Endothelial cell of umbilical vein (primary cell): ENCODE measurements at regions not wholly inside any gene's neighbourhood (a gene's known extent, or its start where the extent isn't known, plus 50 kb on each side); places are given as distances from the start of the nearest gene placed in this dataset.

Experiments
- BruUV-seq: library from RNA; stranded (reverse); fragments of 400-500 nt; replicated peaks from 2 replicates; lab custom pipeline; 2021; lab: Mats Ljungman, UMichigan
- CTCF ChIA-PET: fragments of 300-600, 350-600 bp; sonication (Branson Sonifier 250); formaldehyde crosslinking; loops from one replicate; lab custom pipeline; 2021; ENCODE audit warnings: antibody characterized with exemption, inconsistent platforms; lab: Charles Lee
- POLR2A ChIA-PET: fragments of 300-600, 350-600 bp; sonication (Branson Sonifier 250); formaldehyde crosslinking; loops from one replicate; lab custom pipeline; 2021; ENCODE audit warnings: antibody characterized with exemption, inconsistent platforms; lab: Charles Lee
- DNase-seq: peaks from one replicate; pipeline ENCODE4 v3.0.0-alpha.2; 2011; ENCODE audit warnings: low read depth, low spot score
- FAIRE-seq: peaks from 2 replicates; lab custom pipeline; 2011; peaks lifted over from hg19 to GRCh38; lab: Jason Lieb, UNC
- H2AFZ ChIP-seq: 2 replicates; pipeline ENCODE4 v1.6.0; 2012; ENCODE audit warnings: low read depth, low read length, control low read depth, inconsistent platforms
- H3K27ac ChIP-seq: 2 replicates; pipeline ENCODE4 v1.5.1; 2011; ENCODE audit warnings: low read depth, mild to moderate bottlenecking, control low read depth, low read length, moderate library complexity; ENCODE audit not compliant: insufficient read depth
- H3K27me3 ChIP-seq, 2 experiments: 2 replicates each; pipeline versions ENCODE4 v1.6.0 to v1.6.1; 2011; ENCODE audit warnings: low read length in 2 of 2, mixed read lengths in 1 of 2; ENCODE audit not compliant: control insufficient read depth in 2 of 2, insufficient read depth in 2 of 2
- H3K36me3 ChIP-seq, 2 experiments: 2 replicates in 1 of 2; 3 replicates in 1 of 2; pipeline ENCODE4 v1.5.1; 2011; ENCODE audit warnings: low read length in 2 of 2, mild to moderate bottlenecking in 1 of 2, moderate library complexity in 1 of 2; ENCODE audit not compliant: control insufficient read depth in 2 of 2, insufficient read depth in 2 of 2; ENCODE audit errors: extremely low read depth in 1 of 2
- H3K4me1 ChIP-seq: 3 replicates; pipeline ENCODE4 v1.5.1; 2011; ENCODE audit warnings: mild to moderate bottlenecking, low read length; ENCODE audit not compliant: control insufficient read depth, insufficient read depth; ENCODE audit errors: extremely low read depth
- H3K4me2 ChIP-seq: 2 replicates; pipeline ENCODE4 v1.6.1; 2011; ENCODE audit warnings: low read length, control low read depth, mixed read lengths; ENCODE audit not compliant: insufficient read depth
- H3K4me3 ChIP-seq, 3 experiments: fragments of 200-600 bp in 1 of 3; sonication (generic), shearing (Covaris generic) in 1 of 3; replicated peaks in 1 of 3; 2 replicates each; pipeline ENCODE4 v1.5.1; 2011 to 2016; ENCODE audit warnings: control low read depth in 3 of 3, low read length in 3 of 3, mild to moderate bottlenecking in 2 of 3, inconsistent platforms in 1 of 3, low read depth in 1 of 3, moderate library complexity in 1 of 3; ENCODE audit not compliant: insufficient read depth in 1 of 3
- H3K79me2 ChIP-seq: 2 replicates; pipeline ENCODE4 v1.6.0; 2012; ENCODE audit warnings: low read length, inconsistent platforms; ENCODE audit not compliant: control insufficient read depth, insufficient read depth
- H3K9ac ChIP-seq: replicated peaks from 2 replicates; pipeline ENCODE3; 2011; ENCODE audit warnings: low read length, control low read depth; ENCODE audit not compliant: insufficient read depth; ENCODE audit errors: extremely low read depth
- H3K9me1 ChIP-seq: replicated peaks from 3 replicates; pipeline ENCODE4 v1.6.0; 2011; ENCODE audit warnings: mild to moderate bottlenecking, low read length; ENCODE audit not compliant: control insufficient read depth, insufficient read depth; ENCODE audit errors: extremely low read depth
- H3K9me3 ChIP-seq: replicated peaks from 2 replicates; pipeline ENCODE4 v1.5.1; 2012; ENCODE audit warnings: low read length, inconsistent platforms; ENCODE audit not compliant: control insufficient read depth, insufficient read depth
- H4K20me1 ChIP-seq: replicated peaks from 2 replicates; pipeline ENCODE3; 2011; ENCODE audit warnings: mild to moderate bottlenecking, low read length; ENCODE audit not compliant: control insufficient read depth, insufficient read depth; ENCODE audit errors: extremely low read depth
- EZH2 ChIP-seq: IDR thresholded peaks from 2 replicates; pipeline ENCODE4 v1.6.1; 2012; ENCODE audit warnings: borderline replicate concordance, low read depth, mild to moderate bottlenecking, moderate library complexity, low read length, inconsistent platforms; ENCODE audit not compliant: severe bottlenecking
- FOS ChIP-seq: IDR thresholded peaks from 2 replicates; pipeline ENCODE4 v1.6.1; 2011; ENCODE audit warnings: mild to moderate bottlenecking, low read length, moderate library complexity, borderline replicate concordance; ENCODE audit not compliant: insufficient read depth
- GATA2 ChIP-seq: IDR thresholded peaks from 2 replicates; pipeline ENCODE4 v1.7.0; 2011; ENCODE audit warnings: low read depth, mild to moderate bottlenecking, moderate library complexity, mixed read lengths, low read length; ENCODE audit not compliant: insufficient read length, insufficient read depth
- JUN ChIP-seq: IDR thresholded peaks from 2 replicates; pipeline ENCODE4 v1.6.1; 2011; ENCODE audit warnings: borderline replicate concordance, low read depth; ENCODE audit not compliant: insufficient read length, insufficient read depth
- MYC ChIP-seq: IDR thresholded peaks from one replicate; pipeline ENCODE4 v1.6.1; 2011; ENCODE audit warnings: mild to moderate bottlenecking, low read depth, low read length
- POLR2A ChIP-seq: IDR thresholded peaks from 2 replicates; pipeline ENCODE4 v1.6.1; 2012; ENCODE audit warnings: low read depth, mild to moderate bottlenecking, control low read depth, low read length
- POLR2AphosphoS5 ChIP-seq: IDR thresholded peaks from 2 replicates; pipeline ENCODE4 v1.6.1; 2012; ENCODE audit warnings: low read depth, mild to moderate bottlenecking, control low read depth, low read length, moderate library complexity; ENCODE audit not compliant: insufficient read depth
- dilution Hi-C: fragments of 300-500 bp; cut with MboI; formaldehyde crosslinking; loops from one replicate; pipeline ENCODE4 v1.15.0; 2019; ENCODE audit warnings: low sequenced_read_pairs; ENCODE audit not compliant: extremely low pct_ligation_motif_present
- intact Hi-C: fragments of 100-400 bp; cut with micrococcal nuclease; formaldehyde crosslinking; loops from one replicate; pipeline ENCODE4 v1.10.0; 2022
- TF ChIP-seq, protein P1 (sequence below), 2 donors: IDR thresholded peaks; 1 replicate in 1 of 2; 2 replicates in 1 of 2; pipeline ENCODE4 v1.5.1; 2011; ENCODE audit warnings: low read length in 2 of 2, mild to moderate bottlenecking in 2 of 2, moderate library complexity in 2 of 2, control low read depth in 1 of 2, inconsistent platforms in 1 of 2, low read depth in 1 of 2; ENCODE audit not compliant: insufficient read depth in 1 of 2; ENCODE audit errors: extremely low read depth in 1 of 2
- TF ChIP-seq, protein P2 (sequence below): IDR thresholded peaks from 2 replicates; pipeline ENCODE4 v1.6.1; 2011; ENCODE audit not compliant: insufficient read depth, insufficient read length

DNA sequence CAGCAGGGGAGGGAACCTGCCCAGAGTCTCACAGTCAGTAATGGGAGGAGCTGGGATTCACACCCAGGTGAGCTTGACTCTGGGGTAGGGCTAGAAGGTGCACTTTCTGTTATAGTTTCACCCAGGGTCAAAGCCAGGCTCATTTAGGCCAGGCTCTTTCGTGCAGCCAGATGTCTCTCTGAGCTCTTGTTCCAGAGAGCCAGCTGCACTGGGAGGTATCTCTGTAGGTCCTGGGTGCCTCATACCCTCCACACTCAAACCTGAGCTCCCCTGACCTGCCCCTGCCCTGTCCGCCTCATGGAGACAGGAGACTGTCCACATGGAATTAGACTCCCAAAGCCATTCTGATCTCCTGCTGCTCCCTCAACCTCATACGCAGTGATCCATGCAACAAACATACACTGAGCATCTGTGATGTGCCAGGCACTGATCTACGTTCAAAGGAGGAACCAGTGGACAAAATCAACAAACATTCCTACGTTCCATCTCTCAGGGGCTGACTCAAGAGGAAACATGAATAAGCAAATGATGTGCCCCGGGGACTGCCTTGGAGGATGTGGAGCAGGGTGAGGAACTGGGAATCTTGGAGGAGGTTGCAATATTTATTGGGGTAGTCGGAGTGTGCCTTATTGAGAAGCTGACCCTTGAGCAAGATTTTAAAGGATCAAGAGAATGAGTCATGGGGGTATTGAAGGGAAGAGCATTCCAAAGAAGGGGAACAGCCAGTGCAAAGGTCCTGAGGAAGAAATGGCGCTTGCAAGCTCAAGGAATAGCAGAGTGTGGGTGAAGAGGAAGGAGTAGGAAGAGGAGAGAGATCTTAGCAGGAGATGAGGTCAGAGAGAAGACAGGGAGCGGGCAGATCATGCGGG is 71.3 kb upstream of the TOX2 start:
- dilution Hi-C loops: no loop called here
- Histone ChIP-seq H4K20me1 (no peaks in the 10 kb centered on the region), H3K9me1 (no peaks in the 10 kb centered on the region), H3K4me2 (peak overlapping the region; percentile 2), H3K79me2 (no peaks in the 10 kb centered on the region), H3K9ac (no peak overlapping the region), H3K4me1 (peaks cover 28% of the 10 kb centered on the region), H3K9me3 (no peaks in the 10 kb centered on the region), H3K36me3 (no peaks in the 10 kb centered on the region), H3K27ac (peak overlapping the region; percentile 61), H2AFZ (peak overlapping the region; percentile 18), H3K27me3 (no peaks in the 10 kb centered on the region), H3K4me3 (no peak overlapping the region)
- BruUV-seq: no TSS peak
- ChIA-PET CTCF (interaction anchor here (0.7 to 3.4 kb wide), 3 partner anchors 68 to 237 kb away, joined by 3 to 19 read pairs (median 13); no protein-coding TSS in a partner anchor), POLR2A (no interaction called here)
- DNase-seq: peak; percentile 69
- TF ChIP-seq, protein P1, sequence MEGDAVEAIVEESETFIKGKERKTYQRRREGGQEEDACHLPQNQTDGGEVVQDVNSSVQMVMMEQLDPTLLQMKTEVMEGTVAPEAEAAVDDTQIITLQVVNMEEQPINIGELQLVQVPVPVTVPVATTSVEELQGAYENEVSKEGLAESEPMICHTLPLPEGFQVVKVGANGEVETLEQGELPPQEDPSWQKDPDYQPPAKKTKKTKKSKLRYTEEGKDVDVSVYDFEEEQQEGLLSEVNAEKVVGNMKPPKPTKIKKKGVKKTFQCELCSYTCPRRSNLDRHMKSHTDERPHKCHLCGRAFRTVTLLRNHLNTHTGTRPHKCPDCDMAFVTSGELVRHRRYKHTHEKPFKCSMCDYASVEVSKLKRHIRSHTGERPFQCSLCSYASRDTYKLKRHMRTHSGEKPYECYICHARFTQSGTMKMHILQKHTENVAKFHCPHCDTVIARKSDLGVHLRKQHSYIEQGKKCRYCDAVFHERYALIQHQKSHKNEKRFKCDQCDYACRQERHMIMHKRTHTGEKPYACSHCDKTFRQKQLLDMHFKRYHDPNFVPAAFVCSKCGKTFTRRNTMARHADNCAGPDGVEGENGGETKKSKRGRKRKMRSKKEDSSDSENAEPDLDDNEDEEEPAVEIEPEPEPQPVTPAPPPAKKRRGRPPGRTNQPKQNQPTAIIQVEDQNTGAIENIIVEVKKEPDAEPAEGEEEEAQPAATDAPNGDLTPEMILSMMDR (IDR thresholded peaks at IDR 0.05; ENCODE audit: extremely low read depth in 1 of 2, insufficient read depth in 1 of 2, low read depth in 1 of 2, low read length in 2 of 2): no peak
- TF ChIP-seq FOS: peak; percentile 93
- TF ChIP-seq POLR2AphosphoS5: peak; percentile 36
- peak; percentile 52 for TF ChIP-seq JUN
- no peak for TF ChIP-seq MYC
- TF ChIP-seq GATA2: peak; percentile 41
- TF ChIP-seq, protein P2, sequence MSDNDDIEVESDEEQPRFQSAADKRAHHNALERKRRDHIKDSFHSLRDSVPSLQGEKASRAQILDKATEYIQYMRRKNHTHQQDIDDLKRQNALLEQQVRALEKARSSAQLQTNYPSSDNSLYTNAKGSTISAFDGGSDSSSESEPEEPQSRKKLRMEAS: no peak
- TF ChIP-seq EZH2: no peak
- TF ChIP-seq POLR2A: no peak
- intact Hi-C loops: loop anchor here (10.0 kb wide), 1 partner anchor 389 kb away; the partner anchor contains the start of gene SRSF6
- FAIRE-seq: peak; percentile 96
